ENCODE measurements at regions not wholly inside any gene's neighbourhood (a gene's known extent, or its start where the extent isn't known, plus 50 kb on each side); places are given as distances from the start of the nearest gene placed in this dataset.

GRCh38 chrX:96435378-96436035 is 249.1 kb upstream of the DIAPH2 start:
- TF ChIP-seq, protein P1, sequence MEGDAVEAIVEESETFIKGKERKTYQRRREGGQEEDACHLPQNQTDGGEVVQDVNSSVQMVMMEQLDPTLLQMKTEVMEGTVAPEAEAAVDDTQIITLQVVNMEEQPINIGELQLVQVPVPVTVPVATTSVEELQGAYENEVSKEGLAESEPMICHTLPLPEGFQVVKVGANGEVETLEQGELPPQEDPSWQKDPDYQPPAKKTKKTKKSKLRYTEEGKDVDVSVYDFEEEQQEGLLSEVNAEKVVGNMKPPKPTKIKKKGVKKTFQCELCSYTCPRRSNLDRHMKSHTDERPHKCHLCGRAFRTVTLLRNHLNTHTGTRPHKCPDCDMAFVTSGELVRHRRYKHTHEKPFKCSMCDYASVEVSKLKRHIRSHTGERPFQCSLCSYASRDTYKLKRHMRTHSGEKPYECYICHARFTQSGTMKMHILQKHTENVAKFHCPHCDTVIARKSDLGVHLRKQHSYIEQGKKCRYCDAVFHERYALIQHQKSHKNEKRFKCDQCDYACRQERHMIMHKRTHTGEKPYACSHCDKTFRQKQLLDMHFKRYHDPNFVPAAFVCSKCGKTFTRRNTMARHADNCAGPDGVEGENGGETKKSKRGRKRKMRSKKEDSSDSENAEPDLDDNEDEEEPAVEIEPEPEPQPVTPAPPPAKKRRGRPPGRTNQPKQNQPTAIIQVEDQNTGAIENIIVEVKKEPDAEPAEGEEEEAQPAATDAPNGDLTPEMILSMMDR (IDR thresholded peaks at IDR 0.05): no peak
- TF ChIP-seq POLR2AphosphoS5 (IDR thresholded peaks at IDR 0.05; ENCODE audit: low read depth, low read length): no peak

All from Panc1 (cell line).